HL-60/S4 (cell line): ENCODE measurements at regions not wholly inside any gene's neighbourhood (a gene's known extent, or its start where the extent isn't known, plus 50 kb on each side); places are given as distances from the start of the nearest gene placed in this dataset.
"Not testable (repeated sequence)": the region's sequence is repeated elsewhere in the genome, so short reads cannot be mapped to it uniquely, and the experiment has no call there.

Source experiments
- in situ Hi-C: fragments of 300-500 bp; cut with MboI; formaldehyde crosslinking; loops from 2 replicates; pipeline ENCODE4 v1.14.3; 2022; ENCODE audit warnings: low sequenced_read_pairs

DNA sequence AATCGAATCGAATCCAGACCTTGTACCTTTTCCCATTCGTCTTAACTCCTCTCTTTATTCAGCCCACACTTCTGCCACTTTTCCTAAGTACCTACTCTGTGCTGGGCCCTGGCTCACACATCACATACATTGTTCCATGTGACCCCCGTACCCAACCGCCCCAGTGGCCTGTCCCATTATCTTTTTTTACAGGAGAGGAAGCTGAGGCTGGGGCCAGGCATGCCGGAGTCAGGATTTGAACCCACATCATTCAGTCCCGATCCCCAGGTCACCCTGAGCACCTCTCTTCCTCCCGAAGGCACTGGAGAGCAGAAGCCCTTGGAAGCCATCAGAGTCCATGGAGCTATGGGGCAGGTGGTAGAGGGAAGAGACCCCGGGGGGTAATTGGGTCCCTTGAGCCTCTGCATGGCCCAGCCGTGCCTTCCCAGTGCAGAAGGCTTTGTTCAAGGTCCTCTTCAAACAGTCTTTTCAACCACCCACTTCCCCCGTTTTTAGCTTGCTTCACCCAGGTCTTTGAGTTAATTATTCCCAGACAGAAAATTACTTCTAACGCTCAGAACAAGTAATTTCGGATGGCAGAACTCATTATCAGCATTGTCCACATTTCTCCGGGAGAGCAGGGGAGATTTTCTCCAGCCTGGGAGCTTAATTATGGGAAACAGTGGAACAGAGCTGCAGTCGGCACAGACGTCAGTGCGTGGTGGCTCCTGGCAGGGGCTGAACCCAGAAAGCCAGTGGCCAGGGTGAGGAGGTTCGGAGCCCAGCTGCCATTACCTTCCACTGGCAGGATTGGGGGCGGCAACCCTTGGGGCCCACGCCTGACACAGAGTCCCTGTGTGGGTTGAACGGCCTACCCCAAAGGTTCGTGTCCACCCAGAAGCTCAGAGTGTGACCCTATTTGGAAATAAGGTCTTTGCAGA lies 82.4 kb upstream of the RTL6 start:
- in situ Hi-C loops: no loop called here

DNA sequence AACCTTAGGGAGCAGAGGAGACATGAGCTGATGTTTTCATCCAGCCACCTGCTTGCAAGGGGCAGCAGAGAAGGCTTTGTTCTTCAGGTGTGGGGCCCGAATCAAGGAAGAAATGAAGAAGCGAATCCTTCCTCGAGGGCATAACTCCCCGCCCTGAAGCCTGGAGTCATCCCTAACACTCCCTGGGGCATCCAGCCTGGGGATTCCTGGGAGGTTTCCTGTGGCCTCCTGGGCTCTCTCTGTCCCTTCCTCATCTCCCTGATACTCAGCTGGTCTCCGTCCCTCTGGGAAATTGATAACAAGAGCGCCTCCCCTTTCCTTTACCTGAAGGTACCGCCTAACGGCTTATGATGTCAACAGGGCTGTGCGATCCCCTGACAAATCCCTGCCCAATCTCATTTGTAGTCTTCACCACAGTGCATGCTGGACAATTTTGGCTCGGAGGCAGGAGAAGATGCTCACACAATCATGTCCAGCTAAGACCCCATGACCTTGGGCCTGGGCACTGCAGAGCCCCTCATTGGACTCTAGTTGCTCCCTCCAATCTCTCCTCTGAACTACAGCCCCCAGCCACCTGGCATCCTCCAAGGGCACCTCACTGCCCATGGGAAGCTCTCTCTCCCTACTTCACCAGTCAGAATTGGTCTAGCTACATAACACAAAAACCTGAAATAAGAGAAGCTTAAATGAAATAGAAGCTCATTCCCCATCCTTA lies 80.6 kb upstream of the RTL6 start:
- in situ Hi-C loops: no loop called here

DNA sequence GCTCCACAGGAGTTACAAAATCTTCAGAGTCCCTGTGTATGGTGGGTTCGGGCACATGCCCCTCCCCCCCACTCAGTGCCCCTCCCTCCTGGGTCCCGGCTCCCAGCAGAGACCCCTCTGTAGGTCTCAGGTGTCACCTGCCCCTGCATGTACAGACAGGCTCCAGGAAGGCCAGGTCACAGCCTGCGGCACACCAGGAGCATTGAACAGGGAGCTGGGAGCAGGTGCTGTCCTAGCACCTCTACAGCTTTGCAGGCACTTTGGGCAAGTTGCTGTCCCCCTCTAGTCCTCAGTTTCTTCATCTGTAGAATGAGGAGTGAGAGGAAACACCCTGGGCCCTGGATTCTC lies 80.1 kb upstream of the RTL6 start:
- in situ Hi-C loops: no loop called here

DNA sequence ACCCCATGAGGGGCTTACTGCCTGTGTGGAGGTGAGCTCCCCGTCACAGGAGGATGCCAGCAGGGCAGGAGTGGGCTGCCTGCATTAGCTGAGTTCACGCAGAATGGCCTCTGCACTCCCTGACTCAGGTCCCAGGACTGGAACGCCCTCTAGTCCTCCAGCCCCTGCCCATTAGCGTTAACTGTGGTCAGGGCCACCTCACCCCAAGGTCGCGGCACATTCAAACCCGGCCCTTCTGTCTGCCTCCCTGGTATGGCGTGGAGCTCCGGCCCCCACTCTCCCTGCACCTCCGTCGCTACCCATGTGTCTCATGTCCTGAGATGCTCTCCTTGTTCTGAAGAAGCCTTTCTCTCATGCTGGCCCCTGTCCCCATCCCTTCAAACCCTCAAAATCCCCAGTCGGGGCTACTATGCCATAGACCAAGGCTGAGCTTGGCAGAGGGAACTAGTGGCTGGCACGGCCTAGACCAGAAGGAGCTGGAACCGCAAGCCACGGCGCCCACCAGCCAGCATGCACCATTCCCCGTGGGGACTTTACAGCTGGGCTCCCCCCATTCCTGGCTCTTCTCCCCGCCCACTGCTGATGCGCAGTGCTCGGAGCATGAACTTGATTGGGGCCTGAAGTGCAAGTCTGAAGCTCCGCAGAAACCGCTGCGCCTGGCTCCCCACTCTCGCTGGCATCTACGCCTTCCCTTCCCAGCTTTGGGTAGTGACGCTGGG lies 79.5 kb upstream of the RTL6 start:
- in situ Hi-C loops: no loop called here

DNA sequence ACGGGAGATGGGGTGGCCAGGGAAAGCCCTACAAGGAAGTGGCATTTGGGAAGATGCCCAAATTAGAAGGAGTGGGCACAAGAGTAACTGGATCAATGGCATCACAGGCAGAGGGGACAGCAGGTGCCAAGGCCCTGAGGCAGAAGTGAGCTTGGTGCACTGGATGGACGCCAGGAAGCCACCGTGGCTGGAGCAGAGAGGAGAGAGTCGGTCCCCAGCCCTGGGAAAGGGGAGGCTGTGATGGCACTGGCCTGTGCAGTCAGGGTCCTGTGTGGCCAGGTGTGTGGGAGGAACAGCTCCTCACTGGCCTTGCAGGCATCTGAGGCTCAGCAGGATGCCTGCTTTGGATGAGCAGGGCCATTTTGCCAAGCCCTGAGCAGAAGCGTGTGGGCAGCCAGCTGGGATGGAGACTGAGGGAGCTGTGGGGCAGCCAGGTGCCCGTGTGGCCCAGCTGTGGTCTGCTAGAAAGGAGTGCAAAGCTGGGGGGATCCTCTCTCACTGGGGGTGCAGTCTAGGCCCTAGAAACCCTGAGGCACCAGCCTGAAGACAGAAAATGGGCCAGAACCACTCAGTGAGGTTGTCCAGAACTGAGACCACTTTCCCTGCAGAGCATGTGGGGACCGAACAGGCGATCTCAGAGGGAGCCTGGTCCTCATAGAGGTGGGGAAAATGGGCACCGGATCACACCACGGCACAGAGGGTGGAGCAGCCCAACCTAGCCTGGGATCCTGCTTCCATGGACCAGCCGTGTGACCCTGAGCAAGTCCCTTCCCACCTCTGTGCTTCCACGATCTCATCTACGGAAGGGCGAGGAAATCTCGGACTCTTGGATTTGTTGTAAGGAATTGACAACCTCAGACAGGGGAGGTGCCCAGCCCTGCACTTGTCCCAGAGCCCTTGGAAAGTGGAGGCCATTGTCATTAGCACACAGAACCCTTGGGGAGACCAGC lies 78.6 kb upstream of the RTL6 start:
- in situ Hi-C loops: no loop called here

DNA sequence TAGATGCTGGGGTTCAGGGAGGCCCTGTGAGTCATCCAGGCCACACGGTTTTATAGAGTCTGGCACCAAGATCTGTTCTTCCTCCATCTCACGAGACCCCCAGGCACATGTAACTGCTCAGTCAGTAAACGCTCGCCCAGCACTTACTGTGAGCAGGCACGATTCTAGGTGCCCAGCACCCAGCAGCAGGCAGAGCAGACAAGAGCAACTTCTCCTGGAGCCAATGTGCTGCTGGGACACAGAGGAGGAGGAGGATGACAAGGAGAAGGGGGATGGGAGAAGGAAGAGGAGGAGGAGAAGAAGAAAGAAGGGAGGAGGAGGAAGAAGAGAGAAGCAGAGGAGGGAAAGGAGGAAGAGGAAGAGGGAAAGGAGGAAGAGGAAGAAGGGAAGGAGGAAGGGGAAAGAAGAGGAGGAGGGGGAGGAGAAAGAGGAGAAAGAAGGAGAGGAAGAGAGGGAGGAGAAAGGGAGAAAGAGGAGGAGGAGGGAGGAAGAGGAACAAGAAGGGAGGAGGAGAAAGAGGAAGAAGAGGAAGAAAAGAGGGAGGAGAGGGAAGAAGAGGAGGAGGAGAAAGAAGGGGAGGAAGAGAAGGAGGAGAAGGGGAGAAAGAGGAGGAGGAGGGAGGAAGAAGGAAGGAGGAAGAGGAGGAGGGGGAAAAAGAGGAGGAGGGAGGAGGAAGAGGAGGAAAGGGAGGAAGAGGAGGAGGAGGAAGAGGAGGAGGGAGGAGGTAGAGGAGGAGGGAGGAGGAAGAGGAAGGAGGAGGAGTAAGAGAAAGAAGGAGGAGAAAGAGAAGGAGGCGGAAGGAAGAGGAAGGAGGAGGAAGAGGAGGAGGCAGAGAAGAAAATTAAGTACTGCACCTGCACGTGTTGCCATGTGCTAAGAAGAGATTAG lies 77.6 kb upstream of the RTL6 start:
- in situ Hi-C loops: no loop called here

DNA sequence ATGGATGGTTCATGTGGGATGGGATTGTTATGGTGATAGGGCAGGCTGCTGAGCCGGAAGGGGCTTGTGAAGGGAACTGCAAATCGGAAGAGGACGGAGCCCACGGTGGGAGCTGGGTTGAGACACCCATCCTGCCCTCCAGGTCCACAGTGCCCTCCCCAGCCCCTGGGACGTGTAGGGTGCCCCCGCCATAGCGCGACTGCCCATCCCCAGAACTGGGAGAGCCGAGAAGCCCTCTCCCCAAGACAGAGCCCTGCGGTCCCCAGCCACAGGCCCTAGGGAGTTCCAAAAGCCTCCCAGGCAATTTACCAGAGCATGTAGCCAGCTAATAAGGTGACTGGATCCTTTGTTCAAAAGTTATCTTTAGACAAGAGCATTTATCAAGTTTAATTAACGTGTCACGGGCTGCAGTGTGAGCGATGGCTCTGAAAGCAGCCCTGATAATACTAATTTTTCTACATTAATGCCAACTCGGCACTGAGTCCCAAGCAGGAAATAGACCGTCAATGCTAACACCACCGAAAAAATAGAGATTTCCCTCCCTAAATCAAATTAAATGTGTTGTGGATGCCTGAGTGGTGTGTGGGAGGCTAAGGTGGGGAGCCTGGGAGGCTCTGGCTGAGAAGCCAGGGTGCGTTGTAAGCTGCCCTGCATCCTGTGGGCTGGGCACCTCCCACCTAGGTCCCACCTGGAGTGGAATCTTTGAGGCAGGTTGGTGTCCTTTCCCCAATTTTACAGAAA lies 76.8 kb upstream of the RTL6 start:
- in situ Hi-C loops: no loop called here

DNA sequence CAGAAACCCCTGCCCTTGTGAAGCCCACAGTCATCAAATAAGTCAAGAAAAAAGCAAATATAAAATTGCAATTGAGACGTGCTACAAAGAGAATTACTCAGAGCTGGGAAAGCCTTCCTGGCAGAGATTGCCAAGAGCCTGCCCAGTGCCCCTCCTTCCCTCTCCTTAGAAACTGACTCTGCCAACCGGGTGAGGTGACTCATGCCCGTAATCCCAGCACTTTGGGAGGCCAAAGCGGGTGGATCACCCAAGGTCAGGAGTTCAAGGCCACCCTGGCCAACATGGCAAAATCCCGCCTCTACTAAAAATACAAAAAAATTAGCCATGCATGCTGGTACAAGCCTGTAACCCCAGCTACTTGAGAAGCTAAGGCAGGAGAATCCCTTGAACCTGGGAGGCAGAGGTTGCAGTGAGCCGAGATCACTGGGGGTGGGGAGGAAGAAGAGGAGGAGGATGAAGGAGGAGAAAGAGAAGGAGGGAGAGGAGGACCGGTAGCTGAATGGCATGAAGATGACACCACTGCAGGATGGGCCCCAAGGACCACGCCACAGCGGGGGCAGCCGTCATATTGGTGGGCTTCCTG lies 76.1 kb upstream of the RTL6 start:
- in situ Hi-C loops: no loop called here

DNA sequence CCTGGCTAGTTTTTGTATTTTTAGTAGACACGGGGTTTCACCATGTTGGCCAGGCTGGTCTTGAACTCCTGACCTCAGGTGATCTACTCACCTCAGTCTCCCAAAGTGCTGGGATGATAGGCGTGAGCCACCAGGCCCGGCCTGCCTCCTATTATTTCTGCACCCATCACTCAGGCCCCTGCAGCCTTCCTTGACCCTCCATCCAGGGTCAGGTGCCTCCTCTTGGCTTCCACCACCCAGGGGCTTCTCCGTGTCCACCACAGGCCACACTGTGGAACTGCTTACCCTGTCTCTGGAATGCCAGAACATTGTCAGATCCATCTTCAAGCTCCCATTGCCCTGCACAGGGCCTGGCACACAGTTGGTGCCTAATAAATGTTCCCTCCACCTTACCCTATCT lies 75.4 kb upstream of the RTL6 start:
- in situ Hi-C loops: no loop called here

DNA sequence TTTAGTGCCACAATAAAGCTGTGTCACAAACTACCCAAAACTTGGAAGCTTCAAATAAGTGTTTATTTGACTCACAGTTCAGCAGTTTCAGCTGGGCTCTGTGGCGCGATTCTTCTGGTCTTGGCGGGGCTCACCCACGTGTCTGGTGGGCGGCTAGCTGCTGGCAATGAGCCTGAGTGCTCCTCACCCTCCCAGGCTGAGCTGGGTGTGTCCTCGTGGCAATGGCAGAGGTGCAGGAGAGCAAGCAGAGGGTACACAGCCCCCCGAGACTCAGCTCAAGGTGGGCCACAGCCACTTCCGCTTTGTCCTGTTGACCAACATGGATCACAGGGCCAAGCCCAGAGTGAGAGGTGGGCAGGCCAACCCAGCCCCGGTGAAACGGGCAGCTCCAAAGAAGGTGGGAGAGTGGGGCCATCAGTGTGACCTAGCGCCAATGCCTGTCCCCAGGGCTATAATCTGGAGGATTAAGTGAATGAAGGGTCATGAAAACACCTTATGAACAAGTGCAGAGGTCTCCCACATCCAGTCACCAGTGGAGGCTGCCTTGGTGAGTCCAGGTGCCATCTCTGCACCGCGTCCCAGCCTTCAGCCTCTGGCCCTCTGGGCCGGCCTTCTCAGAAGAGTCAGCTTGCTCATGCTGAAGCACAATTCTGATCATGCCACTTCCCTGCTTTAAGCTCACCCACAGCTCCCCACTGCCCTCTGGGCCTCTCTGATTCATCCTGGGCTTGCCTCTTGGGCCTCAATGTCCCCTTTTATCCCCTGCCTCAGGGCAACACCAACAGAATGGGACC lies 74.6 kb upstream of the RTL6 start:
- in situ Hi-C loops: no loop called here

DNA sequence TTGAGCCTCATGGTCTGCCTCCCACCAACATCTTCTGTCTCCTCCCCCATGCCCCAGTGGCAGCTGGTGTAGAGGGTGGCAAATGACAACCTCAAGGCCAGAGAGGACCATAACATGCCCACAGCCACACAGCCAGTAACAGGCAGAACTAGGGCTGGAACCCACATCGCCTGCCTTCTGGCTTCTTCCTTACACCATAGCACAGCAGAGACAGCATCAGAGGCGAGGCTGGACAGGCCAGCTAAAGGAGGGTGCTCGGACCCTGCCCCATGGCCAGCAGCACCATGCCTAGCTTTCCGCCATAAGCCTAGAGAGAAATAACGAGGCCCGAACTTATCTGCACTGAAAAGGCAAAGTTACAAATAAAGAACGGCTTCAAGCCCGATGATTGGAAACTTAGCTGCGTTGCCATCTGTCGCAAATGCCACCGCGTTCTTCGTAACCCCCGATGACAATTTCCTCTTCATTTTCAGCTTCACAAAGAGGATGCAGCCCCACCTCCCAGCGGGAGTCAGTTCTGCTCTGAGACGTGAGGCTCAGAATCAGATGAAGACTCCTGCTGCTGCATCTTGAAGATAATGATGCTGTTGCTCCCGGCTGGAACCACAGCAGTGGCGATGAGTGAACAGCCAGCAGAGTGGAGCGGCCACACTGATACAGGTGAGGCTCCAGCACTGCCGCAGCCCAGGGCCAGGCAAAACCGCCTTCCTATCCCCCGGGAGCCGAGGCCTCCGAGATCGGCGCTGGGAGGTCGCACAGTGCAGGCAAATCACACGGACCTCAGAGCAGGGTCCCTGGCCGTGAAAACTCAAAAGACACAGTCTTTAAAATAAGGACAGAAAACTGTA lies 73.8 kb upstream of the RTL6 start:
- in situ Hi-C loops: no loop called here

DNA sequence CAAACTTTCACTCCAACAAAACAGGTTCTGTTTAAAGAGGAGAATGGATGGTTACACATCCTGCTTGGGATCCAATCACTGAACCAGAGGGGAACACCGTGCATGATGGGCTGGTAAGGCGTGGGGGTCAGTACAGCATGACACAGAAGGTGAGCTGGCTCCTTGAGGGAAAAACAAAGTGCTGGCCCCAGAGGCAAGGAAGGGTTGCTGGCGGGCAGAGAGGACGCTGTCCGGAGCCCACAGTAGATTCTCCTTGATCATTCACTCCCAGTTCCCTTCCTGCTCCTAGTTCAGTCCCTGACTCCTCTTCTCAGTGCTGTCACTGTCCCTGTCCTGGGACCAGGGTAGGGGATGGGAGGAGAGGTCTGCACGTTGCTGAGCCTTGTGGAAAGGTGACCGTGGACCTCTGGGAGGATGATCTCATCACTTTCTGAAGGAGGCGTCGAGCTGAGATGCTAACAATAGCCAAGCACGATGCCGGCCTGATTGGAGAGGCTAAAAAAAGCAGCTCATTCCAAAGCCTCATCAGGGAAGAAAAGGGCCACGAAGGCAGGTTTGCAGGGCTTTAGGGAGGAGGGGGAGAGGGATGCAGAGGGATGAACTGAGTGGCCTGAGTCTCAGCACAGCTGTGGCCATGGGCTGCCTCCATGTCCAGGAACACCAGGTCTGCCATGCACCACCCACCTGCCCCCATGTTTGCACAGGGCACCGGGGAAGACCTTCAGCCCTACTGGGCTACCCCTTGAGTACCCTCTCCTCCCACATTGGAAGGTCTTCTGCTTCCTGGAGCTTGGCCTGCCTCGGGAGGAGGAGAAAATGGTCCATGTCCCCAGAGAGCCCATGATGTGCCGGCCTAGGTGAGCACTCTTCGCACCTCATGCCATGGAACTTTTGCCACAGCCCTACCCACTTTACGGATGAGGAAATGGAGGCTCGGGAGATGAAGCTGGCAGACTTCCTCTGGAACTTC lies 72.7 kb upstream of the RTL6 start:
- in situ Hi-C loops: no loop called here

DNA sequence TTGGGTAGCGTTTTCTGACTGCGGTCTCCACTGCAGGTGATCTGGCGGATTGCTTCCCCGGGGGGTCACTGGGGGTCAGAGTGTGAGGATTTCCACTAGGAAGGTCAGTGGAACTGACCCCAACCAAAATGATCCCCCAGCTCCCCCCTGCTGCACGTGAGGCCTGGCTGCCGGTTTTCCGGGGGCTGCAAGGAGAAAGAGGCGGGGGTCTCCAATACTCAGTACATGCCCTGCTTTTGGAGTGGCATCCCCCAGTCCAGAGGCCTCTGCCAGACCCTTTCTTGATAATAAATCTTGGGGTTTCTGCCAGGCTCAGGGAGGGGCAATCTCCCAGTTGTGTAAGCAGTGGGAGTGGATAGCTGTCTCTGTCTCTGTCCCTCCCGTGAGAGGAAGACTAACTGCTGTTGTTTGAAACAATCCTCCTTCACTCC lies 71.5 kb upstream of the RTL6 start:
- in situ Hi-C loops: no loop called here

DNA sequence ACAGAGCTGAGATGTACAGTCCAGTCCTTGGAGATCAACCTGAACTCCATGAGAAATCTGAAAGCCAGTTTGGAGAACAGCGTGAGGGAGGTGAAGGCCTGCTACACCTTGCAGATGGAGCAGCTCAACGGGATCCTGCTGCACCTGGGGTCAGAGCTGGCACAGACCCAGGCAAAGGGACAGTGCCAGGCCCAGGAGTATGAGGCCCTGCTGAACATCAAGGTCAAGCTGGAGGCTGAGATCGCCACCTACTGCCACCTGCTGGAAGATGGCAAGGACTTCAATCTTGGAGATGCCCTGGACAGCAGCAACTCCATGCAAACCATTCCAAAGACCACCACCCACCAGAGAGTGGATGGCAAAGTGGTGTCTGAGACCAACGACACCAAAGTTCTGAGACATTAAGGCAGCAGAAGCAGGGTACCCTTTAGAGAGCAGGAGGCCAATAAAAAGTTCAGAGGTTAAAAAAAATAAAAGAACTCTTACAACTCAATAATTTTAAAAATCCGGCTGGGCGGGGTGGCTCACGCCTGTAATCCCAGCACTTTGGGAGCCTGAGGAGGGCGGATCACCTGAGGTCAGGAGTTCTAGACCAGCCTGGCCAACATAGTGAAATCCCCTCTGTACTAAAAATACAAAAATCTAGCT lies 69.9 kb upstream of the RTL6 start:
- in situ Hi-C loops: no loop called here

DNA sequence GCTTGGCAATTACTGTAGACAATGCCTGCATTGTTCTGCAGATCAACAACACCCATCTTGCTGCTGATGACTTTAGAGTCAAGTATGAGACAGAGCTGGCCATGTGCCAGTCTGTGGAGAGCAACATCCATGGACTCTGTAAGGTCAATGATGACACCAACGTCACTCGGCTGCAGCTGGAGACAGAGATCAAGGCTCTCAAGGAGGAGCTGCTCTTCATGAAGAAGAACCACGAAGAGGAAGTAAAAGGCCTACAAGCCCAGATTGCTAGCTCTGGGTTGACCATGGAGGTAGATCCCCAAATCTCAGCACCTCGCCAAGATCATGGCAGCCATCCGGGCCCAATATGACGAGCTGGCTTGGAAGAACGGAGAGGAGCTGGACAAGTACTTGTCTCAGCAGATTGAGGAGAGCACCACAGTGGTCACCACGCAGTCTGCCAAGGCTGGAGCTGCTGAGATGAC lies 69.4 kb upstream of the RTL6 start:
- in situ Hi-C loops: not testable (repeated sequence)
